ENCODE measurements at regions not wholly inside any gene's neighbourhood (a gene's known extent, or its start where the extent isn't known, plus 50 kb on each side); places are given as distances from the start of the nearest gene placed in this dataset.

DNA sequence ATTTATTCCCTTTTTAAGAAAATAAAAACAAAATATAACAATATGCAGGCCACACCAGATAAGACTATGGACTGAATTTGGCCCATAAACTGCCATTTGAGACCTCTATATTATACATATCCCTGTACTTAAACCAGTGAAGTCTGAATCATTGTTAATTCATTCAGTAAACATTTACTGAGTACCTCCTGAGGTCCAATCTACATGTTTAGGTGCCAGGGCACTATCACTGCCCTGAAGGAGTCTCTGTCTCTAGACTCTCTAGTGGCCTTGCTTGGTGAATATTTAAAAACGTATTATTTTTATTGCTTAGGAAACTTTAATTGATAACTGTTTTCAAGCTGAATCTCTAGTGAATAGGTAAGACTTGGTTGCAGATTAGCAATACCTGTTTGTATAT, 74.7 kb upstream of the ELL2 start:
- ChIA-PET POLR2A (no interaction called here), CTCF (no interaction called here)
- H3K9me3 Mint-ChIP-seq: peaks cover 7% of the 10 kb centered on the region
- no peaks in the 10 kb centered on the region for H3K4me1 Mint-ChIP-seq
- no peaks in the 10 kb centered on the region for H3K36me3 Mint-ChIP-seq (ENCODE audit: low read depth)
- H3K27ac Mint-ChIP-seq: no peak overlapping the region
- ATAC-seq (ENCODE audit: low read depth) (no peak), DNase-seq (no peak)
- TF ChIP-seq, protein P1, sequence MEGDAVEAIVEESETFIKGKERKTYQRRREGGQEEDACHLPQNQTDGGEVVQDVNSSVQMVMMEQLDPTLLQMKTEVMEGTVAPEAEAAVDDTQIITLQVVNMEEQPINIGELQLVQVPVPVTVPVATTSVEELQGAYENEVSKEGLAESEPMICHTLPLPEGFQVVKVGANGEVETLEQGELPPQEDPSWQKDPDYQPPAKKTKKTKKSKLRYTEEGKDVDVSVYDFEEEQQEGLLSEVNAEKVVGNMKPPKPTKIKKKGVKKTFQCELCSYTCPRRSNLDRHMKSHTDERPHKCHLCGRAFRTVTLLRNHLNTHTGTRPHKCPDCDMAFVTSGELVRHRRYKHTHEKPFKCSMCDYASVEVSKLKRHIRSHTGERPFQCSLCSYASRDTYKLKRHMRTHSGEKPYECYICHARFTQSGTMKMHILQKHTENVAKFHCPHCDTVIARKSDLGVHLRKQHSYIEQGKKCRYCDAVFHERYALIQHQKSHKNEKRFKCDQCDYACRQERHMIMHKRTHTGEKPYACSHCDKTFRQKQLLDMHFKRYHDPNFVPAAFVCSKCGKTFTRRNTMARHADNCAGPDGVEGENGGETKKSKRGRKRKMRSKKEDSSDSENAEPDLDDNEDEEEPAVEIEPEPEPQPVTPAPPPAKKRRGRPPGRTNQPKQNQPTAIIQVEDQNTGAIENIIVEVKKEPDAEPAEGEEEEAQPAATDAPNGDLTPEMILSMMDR (IDR thresholded peaks at IDR 0.05): no peak
- H3K4me3 Mint-ChIP-seq: no peak overlapping the region
- peaks cover 7% of the 10 kb centered on the region for H3K27me3 Mint-ChIP-seq
- intact Hi-C loops (cut with micrococcal nuclease): no loop called here

DNA sequence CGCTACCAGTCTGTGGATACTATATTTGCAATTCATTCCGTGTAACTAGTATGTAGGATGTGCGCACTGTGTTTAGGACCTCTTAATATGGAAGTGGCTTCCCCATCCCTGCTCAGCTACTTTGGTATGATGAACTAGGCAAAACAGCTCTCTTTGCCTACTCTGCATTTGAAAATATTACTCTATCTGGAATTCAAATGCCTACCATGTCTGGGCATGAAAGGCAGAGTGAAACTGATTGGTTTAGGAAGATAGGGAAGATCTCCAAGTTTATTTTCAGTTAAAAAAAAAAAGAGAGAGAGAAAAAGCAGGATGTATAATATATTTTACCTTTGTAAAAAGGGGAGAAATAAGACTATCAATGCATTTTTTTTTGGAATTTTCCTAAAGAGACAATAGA, 74.1 kb upstream of the ELL2 start:
- H3K27ac Mint-ChIP-seq: no peak overlapping the region
- CTCF ChIA-PET: no interaction called here

DNA sequence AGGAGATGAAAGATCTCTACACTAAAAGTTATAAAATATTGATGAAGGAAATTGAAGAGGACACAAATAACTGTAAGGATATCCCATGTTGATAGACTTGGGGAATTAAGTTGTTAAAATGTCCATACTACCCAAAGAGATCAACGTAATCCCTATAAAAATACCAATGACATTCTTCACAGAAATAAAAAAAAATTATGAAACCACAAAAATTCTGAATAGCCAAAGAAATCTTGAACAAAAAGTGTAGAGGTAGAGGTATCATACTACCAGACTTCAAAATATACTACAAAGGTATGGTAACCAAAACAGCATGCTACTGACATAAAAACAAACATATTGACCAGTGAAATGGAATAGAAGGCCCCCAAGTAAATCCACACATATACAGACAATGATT, 71.5 kb upstream of the ELL2 start:
- ChIA-PET CTCF (no interaction called here), POLR2A (no interaction called here)
- H3K9me3 Mint-ChIP-seq: peaks cover 5% of the 10 kb centered on the region
- no peak overlapping the region for H3K27ac Mint-ChIP-seq
- no peak overlapping the region for H3K4me3 Mint-ChIP-seq
- DNase-seq (no peak), ATAC-seq (ENCODE audit: low read depth) (no peak)
- no peaks in the 10 kb centered on the region for H3K27me3 Mint-ChIP-seq
- TF ChIP-seq, protein P1 (IDR thresholded peaks at IDR 0.05): no peak
- no peaks in the 10 kb centered on the region for H3K4me1 Mint-ChIP-seq
- intact Hi-C loops (cut with micrococcal nuclease): no loop called here
- no peaks in the 10 kb centered on the region for H3K36me3 Mint-ChIP-seq (ENCODE audit: low read depth)

More for the DNA sequence above, 74.1 kb upstream of the ELL2 start:
- DNase-seq (no peak), ATAC-seq (ENCODE audit: low read depth) (no peak)
- Mint-ChIP-seq H3K36me3 (ENCODE audit: low read depth) (no peaks in the 10 kb centered on the region), H3K9me3 (peaks cover 7% of the 10 kb centered on the region), H3K4me1 (no peaks in the 10 kb centered on the region), H3K27me3 (peaks cover 7% of the 10 kb centered on the region), H3K4me3 (no peak overlapping the region)
- TF ChIP-seq, protein P1 (IDR thresholded peaks at IDR 0.05): no peak
- POLR2A ChIA-PET: no interaction called here
- intact Hi-C loops (cut with micrococcal nuclease): no loop called here

DNA sequence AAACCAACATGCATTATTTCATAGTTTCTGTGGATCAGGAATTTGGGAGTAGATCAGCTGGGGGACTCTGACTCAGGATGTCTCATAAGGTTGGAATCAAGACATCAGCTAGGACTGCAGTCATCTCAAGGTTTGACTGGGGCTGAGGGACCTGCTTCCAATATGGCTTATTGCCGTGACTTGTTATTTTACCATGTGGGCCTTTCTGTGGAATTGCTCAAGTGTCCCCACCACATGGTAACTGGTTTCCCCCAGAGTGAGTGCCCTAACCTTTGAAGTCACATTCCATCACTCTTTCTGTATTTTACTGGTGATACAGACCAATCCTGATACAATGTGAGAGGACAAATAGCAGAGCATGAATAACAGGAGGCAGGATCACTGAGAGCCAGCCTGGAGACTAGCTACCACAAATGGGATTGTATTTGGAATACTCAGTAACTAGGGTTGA, 70.2 kb upstream of the ELL2 start:
- Mint-ChIP-seq H3K36me3 (ENCODE audit: low read depth) (no peaks in the 10 kb centered on the region), H3K4me1 (no peaks in the 10 kb centered on the region), H3K27me3 (no peaks in the 10 kb centered on the region), H3K4me3 (no peak overlapping the region), H3K9me3 (peaks cover 2% of the 10 kb centered on the region), H3K27ac (no peak overlapping the region)
- ATAC-seq (ENCODE audit: low read depth) (no peak), DNase-seq (no peak)
- intact Hi-C loops (cut with micrococcal nuclease): no loop called here
- TF ChIP-seq, protein P1 (IDR thresholded peaks at IDR 0.05): no peak
- POLR2A ChIA-PET: no interaction called here
- CTCF ChIA-PET: no interaction called here

DNA sequence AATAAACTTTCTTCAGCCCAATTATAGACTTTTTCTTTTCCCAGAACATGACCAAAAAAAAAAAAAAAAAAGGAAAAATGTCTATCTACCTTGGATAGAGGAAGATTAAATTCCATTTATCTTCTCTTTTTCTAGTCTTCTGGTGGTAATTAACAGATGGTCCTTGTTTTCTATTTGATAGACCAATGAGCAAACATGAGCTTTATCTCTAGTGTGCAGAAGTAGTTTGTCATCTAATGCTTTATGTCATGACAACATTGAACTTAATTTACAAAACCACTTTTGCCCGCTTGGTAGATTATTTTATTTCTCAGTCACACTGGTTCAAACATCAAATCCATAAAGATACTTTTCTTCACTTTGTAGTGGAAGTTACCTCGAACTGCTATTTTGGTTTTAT, 69.5 kb upstream of the ELL2 start:
- H3K27me3 Mint-ChIP-seq: no peaks in the 10 kb centered on the region
- TF ChIP-seq, protein P1 (IDR thresholded peaks at IDR 0.05): no peak
- DNase-seq (no peak), ATAC-seq (ENCODE audit: low read depth) (no peak)
- intact Hi-C loops (cut with micrococcal nuclease): no loop called here
- H3K4me3 Mint-ChIP-seq: no peak overlapping the region
- H3K27ac Mint-ChIP-seq: no peak overlapping the region
- H3K36me3 Mint-ChIP-seq (ENCODE audit: low read depth): no peaks in the 10 kb centered on the region
- ChIA-PET POLR2A (no interaction called here), CTCF (no interaction called here)
- peaks cover 2% of the 10 kb centered on the region for H3K9me3 Mint-ChIP-seq
- H3K4me1 Mint-ChIP-seq: no peaks in the 10 kb centered on the region
